ENCODE measurements at regions not wholly inside any gene's neighbourhood (a gene's known extent, or its start where the extent isn't known, plus 50 kb on each side); places are given as distances from the start of the nearest gene placed in this dataset.

GRCh38 chr7:17467386-17467945 lies 169.0 kb downstream of the AHR start:
- Histone ChIP-seq H3K9ac (ENCODE audit: low read length) (no peak overlapping the region), H3K4me1 (ENCODE audit: control insufficient read depth, insufficient read depth, low read length) (no peaks in the 10 kb centered on the region), H3K9me3 (ENCODE audit: control insufficient read depth, low read length) (no peaks in the 10 kb centered on the region), H3K36me3 (ENCODE audit: control insufficient read depth, insufficient read depth, low read length) (no peaks in the 10 kb centered on the region), H3K4me3 (ENCODE audit: low read length) (no peak overlapping the region), H3K27me3 (ENCODE audit: control insufficient read depth, insufficient read depth, low read length) (no peaks in the 10 kb centered on the region)

- no peak overlapping the region for H3K9ac ChIP-seq (ENCODE audit: low read length)
- H3K9me3 ChIP-seq (ENCODE audit: control insufficient read depth, low read length): no peaks in the 10 kb centered on the region
- no peaks in the 10 kb centered on the region for H3K27me3 ChIP-seq (ENCODE audit: control insufficient read depth, insufficient read depth, low read length)
- H3K4me3 ChIP-seq (ENCODE audit: low read length): no peak overlapping the region
- no peaks in the 10 kb centered on the region for H3K4me1 ChIP-seq (ENCODE audit: control insufficient read depth, insufficient read depth, low read length)
- H3K36me3 ChIP-seq (ENCODE audit: control insufficient read depth, insufficient read depth, low read length): no peaks in the 10 kb centered on the region
Observed at GRCh38 chr7:17471325-17471724, 172.9 kb downstream of the AHR start.

- no peak overlapping the region for H3K4me3 ChIP-seq (ENCODE audit: low read length)
- no peaks in the 10 kb centered on the region for H3K27me3 ChIP-seq (ENCODE audit: control insufficient read depth, insufficient read depth, low read length)
- no peaks in the 10 kb centered on the region for H3K4me1 ChIP-seq (ENCODE audit: control insufficient read depth, insufficient read depth, low read length)
- H3K9me3 ChIP-seq (ENCODE audit: control insufficient read depth, low read length): no peaks in the 10 kb centered on the region
- H3K9ac ChIP-seq (ENCODE audit: low read length): no peak overlapping the region
- no peaks in the 10 kb centered on the region for H3K36me3 ChIP-seq (ENCODE audit: control insufficient read depth, insufficient read depth, low read length)
Observed at GRCh38 chr7:17472518-17472917, 174.1 kb downstream of the AHR start.

GRCh38 chr7:17472939-17473338 lies 174.5 kb downstream of the AHR start:
- H3K9me3 ChIP-seq (ENCODE audit: control insufficient read depth, low read length): no peaks in the 10 kb centered on the region
- no peak overlapping the region for H3K4me3 ChIP-seq (ENCODE audit: low read length)
- H3K27me3 ChIP-seq (ENCODE audit: control insufficient read depth, insufficient read depth, low read length): no peaks in the 10 kb centered on the region
- no peaks in the 10 kb centered on the region for H3K4me1 ChIP-seq (ENCODE audit: control insufficient read depth, insufficient read depth, low read length)
- H3K9ac ChIP-seq (ENCODE audit: low read length): no peak overlapping the region
- no peaks in the 10 kb centered on the region for H3K36me3 ChIP-seq (ENCODE audit: control insufficient read depth, insufficient read depth, low read length)

GRCh38 chr7:17474724-17475344 lies 176.4 kb downstream of the AHR start:
- no peaks in the 10 kb centered on the region for H3K36me3 ChIP-seq (ENCODE audit: control insufficient read depth, insufficient read depth, low read length)

GRCh38 chr7:17477182-17477581 lies 178.7 kb downstream of the AHR start:
- Histone ChIP-seq H3K36me3 (ENCODE audit: control insufficient read depth, insufficient read depth, low read length) (no peaks in the 10 kb centered on the region), H3K4me1 (ENCODE audit: control insufficient read depth, insufficient read depth, low read length) (peaks cover 10% of the 10 kb centered on the region), H3K27me3 (ENCODE audit: control insufficient read depth, insufficient read depth, low read length) (no peaks in the 10 kb centered on the region), H3K4me3 (ENCODE audit: low read length) (no peak overlapping the region), H3K9me3 (ENCODE audit: control insufficient read depth, low read length) (no peaks in the 10 kb centered on the region), H3K9ac (ENCODE audit: low read length) (no peak overlapping the region)

More at GRCh38 chr7:17474724-17475344, 176.4 kb downstream of the AHR start:
- Histone ChIP-seq H3K9ac (ENCODE audit: low read length) (no peak overlapping the region), H3K27me3 (ENCODE audit: control insufficient read depth, insufficient read depth, low read length) (no peaks in the 10 kb centered on the region), H3K4me1 (ENCODE audit: control insufficient read depth, insufficient read depth, low read length) (peaks cover under 1% of the 10 kb centered on the region), H3K4me3 (ENCODE audit: low read length) (no peak overlapping the region), H3K9me3 (ENCODE audit: control insufficient read depth, low read length) (no peaks in the 10 kb centered on the region)

GRCh38 chr7:17481118-17481517 lies 182.7 kb downstream of the AHR start:
- Histone ChIP-seq H3K4me1 (ENCODE audit: control insufficient read depth, insufficient read depth, low read length) (peaks cover 10% of the 10 kb centered on the region), H3K9ac (ENCODE audit: low read length) (no peak overlapping the region), H3K36me3 (ENCODE audit: control insufficient read depth, insufficient read depth, low read length) (no peaks in the 10 kb centered on the region), H3K4me3 (ENCODE audit: low read length) (no peak overlapping the region), H3K9me3 (ENCODE audit: control insufficient read depth, low read length) (no peaks in the 10 kb centered on the region), H3K27me3 (ENCODE audit: control insufficient read depth, insufficient read depth, low read length) (no peaks in the 10 kb centered on the region)

GRCh38 chr7:17485368-17485767 lies 186.9 kb downstream of the AHR start:
- H3K4me1 ChIP-seq (ENCODE audit: control insufficient read depth, insufficient read depth, low read length): peaks cover 4% of the 10 kb centered on the region
- H3K4me3 ChIP-seq (ENCODE audit: low read length): no peak overlapping the region
- H3K9me3 ChIP-seq (ENCODE audit: control insufficient read depth, low read length): no peaks in the 10 kb centered on the region
- no peaks in the 10 kb centered on the region for H3K27me3 ChIP-seq (ENCODE audit: control insufficient read depth, insufficient read depth, low read length)
- H3K9ac ChIP-seq (ENCODE audit: low read length): no peak overlapping the region
- H3K36me3 ChIP-seq (ENCODE audit: control insufficient read depth, insufficient read depth, low read length): no peaks in the 10 kb centered on the region

- H3K36me3 ChIP-seq (ENCODE audit: control insufficient read depth, insufficient read depth, low read length): no peaks in the 10 kb centered on the region
- no peak overlapping the region for H3K4me3 ChIP-seq (ENCODE audit: low read length)
- H3K4me1 ChIP-seq (ENCODE audit: control insufficient read depth, insufficient read depth, low read length): no peaks in the 10 kb centered on the region
- no peak overlapping the region for H3K9ac ChIP-seq (ENCODE audit: low read length)
- no peaks in the 10 kb centered on the region for H3K9me3 ChIP-seq (ENCODE audit: control insufficient read depth, low read length)
- H3K27me3 ChIP-seq (ENCODE audit: control insufficient read depth, insufficient read depth, low read length): no peaks in the 10 kb centered on the region
Observed at GRCh38 chr7:17485904-17486303, 187.5 kb downstream of the AHR start.

GRCh38 chr7:17486835-17487234 lies 188.4 kb downstream of the AHR start:
- no peak overlapping the region for H3K9ac ChIP-seq (ENCODE audit: low read length)
- no peaks in the 10 kb centered on the region for H3K9me3 ChIP-seq (ENCODE audit: control insufficient read depth, low read length)
- H3K36me3 ChIP-seq (ENCODE audit: control insufficient read depth, insufficient read depth, low read length): no peaks in the 10 kb centered on the region
- no peaks in the 10 kb centered on the region for H3K27me3 ChIP-seq (ENCODE audit: control insufficient read depth, insufficient read depth, low read length)
- H3K4me1 ChIP-seq (ENCODE audit: control insufficient read depth, insufficient read depth, low read length): no peaks in the 10 kb centered on the region
- H3K4me3 ChIP-seq (ENCODE audit: low read length): no peak overlapping the region

GRCh38 chr7:17487343-17487742 lies 188.9 kb downstream of the AHR start:
- Histone ChIP-seq H3K4me1 (ENCODE audit: control insufficient read depth, insufficient read depth, low read length) (no peaks in the 10 kb centered on the region), H3K4me3 (ENCODE audit: low read length) (no peak overlapping the region), H3K9me3 (ENCODE audit: control insufficient read depth, low read length) (no peaks in the 10 kb centered on the region), H3K36me3 (ENCODE audit: control insufficient read depth, insufficient read depth, low read length) (no peaks in the 10 kb centered on the region), H3K9ac (ENCODE audit: low read length) (no peak overlapping the region), H3K27me3 (ENCODE audit: control insufficient read depth, insufficient read depth, low read length) (no peaks in the 10 kb centered on the region)

- no peaks in the 10 kb centered on the region for H3K4me1 ChIP-seq (ENCODE audit: control insufficient read depth, insufficient read depth, low read length)
- no peak overlapping the region for H3K9ac ChIP-seq (ENCODE audit: low read length)
- no peak overlapping the region for H3K4me3 ChIP-seq (ENCODE audit: low read length)
- no peaks in the 10 kb centered on the region for H3K36me3 ChIP-seq (ENCODE audit: control insufficient read depth, insufficient read depth, low read length)
- H3K27me3 ChIP-seq (ENCODE audit: control insufficient read depth, insufficient read depth, low read length): no peaks in the 10 kb centered on the region
- no peaks in the 10 kb centered on the region for H3K9me3 ChIP-seq (ENCODE audit: control insufficient read depth, low read length)
Observed at GRCh38 chr7:17488829-17489228, 190.4 kb downstream of the AHR start.

GRCh38 chr7:17489961-17490360 lies 191.5 kb downstream of the AHR start:
- Histone ChIP-seq H3K4me1 (ENCODE audit: control insufficient read depth, insufficient read depth, low read length) (no peaks in the 10 kb centered on the region), H3K36me3 (ENCODE audit: control insufficient read depth, insufficient read depth, low read length) (no peaks in the 10 kb centered on the region), H3K4me3 (ENCODE audit: low read length) (no peak overlapping the region), H3K9ac (ENCODE audit: low read length) (no peak overlapping the region), H3K27me3 (ENCODE audit: control insufficient read depth, insufficient read depth, low read length) (no peaks in the 10 kb centered on the region), H3K9me3 (ENCODE audit: control insufficient read depth, low read length) (no peaks in the 10 kb centered on the region)

Measured in mucosa of stomach (tissue), 1 donor.